ENCODE measurements at regions not wholly inside any gene's neighbourhood (a gene's known extent, or its start where the extent isn't known, plus 50 kb on each side); places are given as distances from the start of the nearest gene placed in this dataset.

- H3K4me1 Mint-ChIP-seq (ENCODE audit: low read depth, unreplicated experiment): no peaks in the 10 kb centered on the region
- no peaks in the 10 kb centered on the region for H3K36me3 Mint-ChIP-seq (ENCODE audit: insufficient read depth, unreplicated experiment)
- H3K9me3 ChIP-seq: no peaks in the 10 kb centered on the region
- BruUV-seq (replicated peaks): no TSS peak
- no peak overlapping the region for H3K27ac Mint-ChIP-seq (ENCODE audit: unreplicated experiment)
- H3K9me3 Mint-ChIP-seq (ENCODE audit: unreplicated experiment): no peaks in the 10 kb centered on the region
- H3K36me3 ChIP-seq (ENCODE audit: control insufficient read depth, insufficient read depth, low read length): no peaks in the 10 kb centered on the region
- CTCF ChIA-PET: no interaction called here
- no peaks in the 10 kb centered on the region for H3K4me1 ChIP-seq
- intact Hi-C loops (cut with micrococcal nuclease; ENCODE audit: unreplicated experiment): no loop called here
- DNase-seq: no peak
- H3K4me3 Mint-ChIP-seq (ENCODE audit: unreplicated experiment): no peak overlapping the region
- H3K27me3 Mint-ChIP-seq (ENCODE audit: insufficient read depth, unreplicated experiment): peaks cover 3% of the 10 kb centered on the region
- POLR2A ChIA-PET: no interaction called here
- H3K27me3 ChIP-seq (replicated peaks; ENCODE audit: control insufficient read depth, insufficient read depth, low read length): no peaks in the 10 kb centered on the region
- no peak overlapping the region for H3K4me3 ChIP-seq (ENCODE audit: low read depth, low read length)
- TF ChIP-seq CTCF (IDR thresholded peaks at IDR 0.05; ENCODE audit: insufficient read depth in 1 of 2, low read depth in 1 of 2, low read length in 1 of 2, severe bottlenecking in 1 of 2, unreplicated experiment in 1 of 2): no peak
Observed at GRCh38 chr17:15169676-15170075, 95.5 kb downstream of the PMP22 start.

- H3K9me3 Mint-ChIP-seq (ENCODE audit: unreplicated experiment): no peaks in the 10 kb centered on the region
- no TSS peak for BruUV-seq (replicated peaks)
Observed at GRCh38 chr17:15168379-15168778, 96.7 kb downstream of the PMP22 start.

GRCh38 chr17:15161395-15161794 lies 103.7 kb downstream of the PMP22 start:
- Mint-ChIP-seq H3K4me3 (ENCODE audit: unreplicated experiment) (no peak overlapping the region), H3K4me1 (ENCODE audit: low read depth, unreplicated experiment) (no peaks in the 10 kb centered on the region), H3K9me3 (ENCODE audit: unreplicated experiment) (no peaks in the 10 kb centered on the region), H3K27me3 (ENCODE audit: insufficient read depth, unreplicated experiment) (peaks cover 12% of the 10 kb centered on the region), H3K36me3 (ENCODE audit: insufficient read depth, unreplicated experiment) (no peaks in the 10 kb centered on the region), H3K27ac (ENCODE audit: unreplicated experiment) (no peak overlapping the region)
- TF ChIP-seq CTCF (IDR thresholded peaks at IDR 0.05; ENCODE audit: insufficient read depth in 1 of 2, low read depth in 1 of 2, low read length in 1 of 2, severe bottlenecking in 1 of 2, unreplicated experiment in 1 of 2): no peak
- Histone ChIP-seq H3K36me3 (ENCODE audit: control insufficient read depth, insufficient read depth, low read length) (no peaks in the 10 kb centered on the region), H3K9me3 (no peaks in the 10 kb centered on the region), H3K4me1 (no peaks in the 10 kb centered on the region), H3K4me3 (ENCODE audit: low read depth, low read length) (no peak overlapping the region), H3K27me3 (replicated peaks; ENCODE audit: control insufficient read depth, insufficient read depth, low read length) (no peaks in the 10 kb centered on the region; the same call in 1 of the 2 replicates)
- intact Hi-C loops (cut with micrococcal nuclease; ENCODE audit: unreplicated experiment): no loop called here
- no peak for DNase-seq
- POLR2A ChIA-PET: no interaction called here
- CTCF ChIA-PET: no interaction called here
- no TSS peak for BruUV-seq (replicated peaks)

More at GRCh38 chr17:15168379-15168778, 96.7 kb downstream of the PMP22 start:
- Histone ChIP-seq H3K9me3 (no peaks in the 10 kb centered on the region), H3K36me3 (ENCODE audit: control insufficient read depth, insufficient read depth, low read length) (no peaks in the 10 kb centered on the region), H3K4me1 (no peaks in the 10 kb centered on the region), H3K27me3 (replicated peaks; ENCODE audit: control insufficient read depth, insufficient read depth, low read length) (no peaks in the 10 kb centered on the region), H3K4me3 (ENCODE audit: low read depth, low read length) (no peak overlapping the region)
- H3K36me3 Mint-ChIP-seq (ENCODE audit: insufficient read depth, unreplicated experiment): no peaks in the 10 kb centered on the region
- intact Hi-C loops (cut with micrococcal nuclease; ENCODE audit: unreplicated experiment): no loop called here
- H3K27me3 Mint-ChIP-seq (ENCODE audit: insufficient read depth, unreplicated experiment): peaks cover 5% of the 10 kb centered on the region
- CTCF ChIA-PET: no interaction called here
- H3K4me3 Mint-ChIP-seq (ENCODE audit: unreplicated experiment): no peak overlapping the region
- H3K4me1 Mint-ChIP-seq (ENCODE audit: low read depth, unreplicated experiment): no peaks in the 10 kb centered on the region
- POLR2A ChIA-PET: no interaction called here
- no peak for DNase-seq
- TF ChIP-seq CTCF (IDR thresholded peaks at IDR 0.05; ENCODE audit: insufficient read depth in 1 of 2, low read depth in 1 of 2, low read length in 1 of 2, severe bottlenecking in 1 of 2, unreplicated experiment in 1 of 2): no peak
- no peak overlapping the region for H3K27ac Mint-ChIP-seq (ENCODE audit: unreplicated experiment)

Measured in Caco-2 (cell line).